SHP77 (cell line): ENCODE measurements at regions not wholly inside any gene's neighbourhood (a gene's known extent, or its start where the extent isn't known, plus 50 kb on each side); places are given as distances from the start of the nearest gene placed in this dataset.

ENCODE experiments used
- DNase-seq, 2 experiments: peaks; one replicate each; lab custom pipeline; 2025; lab: John Stamatoyannopoulos, UW

DNA sequence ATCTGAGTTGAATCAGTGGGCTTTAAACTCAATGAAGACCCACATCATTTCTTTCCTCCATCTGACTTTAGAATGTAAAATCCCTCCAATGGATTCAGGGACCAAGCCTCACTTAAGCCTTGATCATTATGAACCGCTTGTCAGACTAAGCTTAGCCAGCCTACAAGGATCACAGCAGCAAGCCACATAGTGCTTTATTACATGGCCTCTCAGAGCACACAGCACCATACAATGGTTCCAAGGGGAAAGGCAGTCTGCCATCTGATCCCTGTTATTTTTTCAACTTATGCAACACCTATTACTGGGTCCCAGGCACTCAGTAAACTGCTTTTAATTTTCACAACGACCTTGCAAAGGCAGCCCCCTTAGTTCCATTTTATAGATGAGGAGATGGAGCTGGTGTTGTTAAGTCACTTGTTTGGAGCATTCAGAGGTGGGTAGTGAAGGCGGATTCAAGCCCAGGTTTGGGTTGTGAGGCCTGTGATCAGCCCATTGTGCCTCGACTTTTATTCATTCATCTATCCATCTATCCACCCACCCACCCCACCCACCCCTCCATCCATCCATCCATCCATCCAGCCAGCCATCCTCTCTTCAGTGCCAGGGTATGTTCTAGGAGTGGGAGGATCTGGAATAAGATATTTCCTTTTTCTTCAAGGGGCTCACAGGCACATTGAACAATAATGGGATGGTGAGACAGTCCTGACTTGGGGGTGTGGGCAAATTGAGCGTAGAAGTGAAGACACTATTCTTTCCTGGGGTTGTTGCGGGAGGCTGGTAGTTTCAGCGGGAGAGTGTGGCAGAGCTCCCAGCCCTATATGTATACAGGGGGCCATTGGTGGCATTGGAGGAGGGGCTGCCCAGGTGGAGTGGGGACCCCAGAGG is 141.2 kb downstream of the MYCN start:
- DNase-seq, result no peak

DNA sequence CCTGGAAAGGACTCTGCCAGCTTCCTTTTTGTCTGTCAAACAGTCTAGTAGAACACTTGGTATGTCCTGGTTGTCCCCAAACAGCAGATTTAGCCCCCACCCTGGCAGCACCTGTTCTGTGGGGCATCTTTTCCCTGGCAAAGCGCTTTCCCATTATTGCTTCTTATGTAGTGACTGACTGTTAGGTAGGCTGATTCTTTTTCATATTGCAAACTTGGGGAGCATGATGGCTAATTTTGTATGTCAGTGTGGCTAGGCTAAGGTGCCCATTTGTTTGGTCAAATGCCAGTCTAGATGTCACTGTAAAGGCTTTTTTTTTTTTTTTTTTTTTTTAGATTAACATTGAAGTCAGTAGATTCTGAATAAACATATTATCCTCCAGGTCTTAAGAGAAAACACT is 140.2 kb downstream of the MYCN start:
- DNase-seq, result no peak

DNA sequence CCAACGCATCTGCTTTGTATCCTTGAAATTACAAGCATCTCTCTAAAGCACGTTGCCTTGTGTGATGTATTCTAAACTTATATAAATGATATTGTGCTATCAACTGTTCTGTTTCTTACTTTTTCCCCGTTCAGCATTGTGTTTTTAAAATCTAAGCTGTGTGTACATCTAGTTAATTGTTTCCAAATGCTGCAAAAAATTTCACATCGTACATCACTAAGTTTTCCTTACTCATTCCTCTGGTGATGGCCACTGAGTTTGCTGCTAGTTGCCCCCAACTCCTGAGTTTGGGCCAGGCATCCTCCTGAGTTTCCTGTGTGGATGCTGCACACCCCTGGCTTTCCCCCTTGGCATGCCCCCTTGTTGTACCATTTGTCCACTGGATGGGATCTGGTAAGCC is 139.7 kb downstream of the MYCN start:
- no peak for DNase-seq

DNA sequence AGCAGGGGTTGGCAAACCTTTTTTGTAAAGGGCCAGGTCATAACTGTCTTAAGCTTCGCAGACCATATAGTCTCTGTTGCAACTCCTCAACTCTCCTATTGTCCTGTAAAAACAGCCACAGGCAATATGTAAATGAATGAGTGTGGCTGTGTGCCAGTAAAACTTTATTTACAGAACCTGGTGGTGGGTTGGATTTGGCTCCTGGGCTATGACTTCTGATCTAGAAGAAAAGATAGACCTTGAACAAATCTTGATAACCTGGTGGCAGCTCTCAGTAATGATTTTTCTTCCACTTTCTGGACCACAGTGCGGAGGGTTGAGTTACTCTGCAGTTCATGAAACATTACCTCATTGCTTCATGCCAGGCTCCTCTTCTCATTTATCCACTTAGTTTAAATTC is 139.3 kb downstream of the MYCN start:
- DNase-seq, result no peak

DNA sequence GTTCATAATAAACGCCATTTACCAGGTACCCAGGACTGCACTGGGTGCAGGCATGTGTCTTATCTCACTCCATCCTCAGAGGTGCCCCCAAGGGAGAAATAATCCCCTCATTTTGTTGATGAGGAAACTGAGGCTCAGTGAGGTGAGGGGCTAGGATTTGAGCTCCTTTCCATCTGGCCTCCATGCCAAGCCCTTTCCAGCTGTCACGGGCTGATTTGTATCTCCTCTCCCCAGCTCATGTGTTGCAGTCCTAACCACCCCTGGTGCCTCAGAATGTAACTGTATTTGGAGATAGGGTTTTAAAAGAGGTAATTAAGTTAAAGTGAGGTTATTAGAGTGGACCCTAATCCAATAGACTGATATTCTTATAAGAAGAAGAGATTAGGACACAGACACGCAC is 137.3 kb downstream of the MYCN start:
- DNase-seq, result no peak

DNA sequence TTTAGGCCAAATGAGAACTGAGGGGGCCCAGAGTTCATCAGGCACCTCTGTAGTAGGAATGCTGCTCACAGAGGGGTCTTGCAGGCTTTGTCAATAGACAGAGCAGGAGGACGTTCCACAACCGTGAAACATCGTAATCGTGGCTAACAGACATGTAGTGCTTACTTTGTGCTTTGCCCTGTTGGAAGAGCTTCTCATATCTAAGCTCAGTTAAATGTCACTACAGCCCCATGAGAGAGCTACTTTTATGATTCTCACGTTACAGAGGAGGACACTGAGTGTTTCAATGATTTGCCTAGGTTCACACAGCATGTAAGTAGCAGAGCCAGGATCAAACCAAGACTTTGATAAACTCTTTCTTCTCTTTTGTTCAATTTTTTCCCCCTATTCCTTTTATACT is 136.6 kb downstream of the MYCN start:
- no peak for DNase-seq

DNA sequence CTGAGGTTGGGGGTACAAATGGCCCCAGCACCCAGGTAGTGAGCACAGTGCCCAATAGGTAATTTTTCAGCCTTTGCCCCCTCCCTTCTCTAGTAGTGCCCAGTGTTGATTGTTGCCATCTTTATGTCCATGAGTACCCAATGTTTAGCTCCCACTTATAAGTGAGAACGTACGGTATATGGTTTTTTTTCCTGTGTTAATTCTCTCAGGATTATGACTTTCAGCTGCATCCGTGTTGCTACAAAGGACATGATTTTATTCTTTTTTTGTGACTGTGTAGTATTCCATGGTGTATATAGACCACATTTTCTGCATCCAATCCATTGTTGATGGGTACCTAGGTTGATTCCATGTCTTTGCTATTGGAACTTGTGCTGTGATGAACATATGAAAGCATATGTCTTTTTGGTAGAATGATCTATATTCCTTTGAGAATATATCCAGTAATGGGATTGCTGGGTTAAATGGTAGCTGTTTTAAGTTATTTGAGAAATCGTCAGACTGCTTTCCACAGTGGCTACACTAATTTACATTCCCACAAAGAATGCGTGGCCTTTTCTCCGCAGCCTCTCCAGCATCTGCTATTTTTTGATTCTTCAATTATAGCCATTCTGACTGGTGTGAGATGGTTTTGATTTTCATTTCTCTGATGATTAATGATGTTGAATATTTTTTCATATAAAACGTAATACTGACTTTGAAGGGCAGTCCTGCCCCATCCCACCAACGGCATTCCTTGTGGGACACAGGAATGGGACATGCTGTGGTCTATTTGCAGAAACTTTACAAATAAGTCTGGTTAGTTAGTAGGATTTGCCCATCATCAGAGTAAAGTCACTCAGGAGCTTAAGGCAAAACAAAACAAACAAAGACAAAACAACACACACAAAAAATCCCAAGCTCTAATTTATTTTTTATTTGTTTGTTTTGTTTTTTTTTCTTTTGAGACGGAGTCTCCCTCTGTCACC is 135.0 kb downstream of the MYCN start:
- no peak for DNase-seq

DNA sequence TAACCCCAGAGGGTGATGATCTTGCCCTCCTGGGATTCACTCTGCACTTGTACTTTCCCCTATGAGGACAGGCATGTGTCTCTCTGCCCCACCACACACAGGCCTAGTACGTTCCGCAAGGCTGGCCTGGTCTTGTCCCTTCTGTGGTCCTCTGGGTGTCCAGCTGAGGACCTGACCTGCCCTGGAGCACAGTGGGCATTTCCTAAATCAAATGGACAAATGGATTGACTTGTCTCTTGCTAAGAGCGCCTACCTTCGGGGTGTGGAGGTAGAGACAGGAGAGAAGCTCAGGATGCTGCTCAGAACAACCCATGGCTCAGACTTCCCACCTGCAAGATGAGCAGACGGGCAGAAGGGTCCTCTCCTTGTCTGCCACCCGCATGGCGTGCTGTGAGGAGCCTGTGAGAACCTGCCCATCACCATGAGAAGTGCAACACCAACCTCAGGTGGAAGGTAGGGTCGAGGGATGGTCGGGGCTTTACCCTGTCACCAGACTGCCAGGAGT is 133.6 kb downstream of the MYCN start:
- no peak for DNase-seq

DNA sequence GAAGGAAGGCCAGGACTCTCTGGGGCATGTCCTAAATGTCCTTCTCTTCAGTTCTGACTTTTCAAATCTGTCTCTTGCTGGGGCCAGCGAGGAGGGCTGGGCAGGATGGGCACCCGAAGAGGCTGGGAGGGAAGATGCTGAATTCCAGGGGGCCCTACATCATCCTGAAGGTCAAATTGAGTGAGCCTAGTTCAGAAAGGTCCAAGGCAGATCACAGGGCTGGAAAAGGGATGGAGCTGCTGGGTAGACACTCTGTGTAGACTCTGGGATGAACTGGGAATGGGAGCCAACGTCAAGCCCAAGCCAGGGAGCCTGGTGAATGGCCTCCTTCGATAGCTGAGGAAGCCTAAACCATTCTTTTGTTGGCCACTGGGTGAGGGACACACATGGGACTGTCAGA is 133.1 kb downstream of the MYCN start:
- no peak for DNase-seq

DNA sequence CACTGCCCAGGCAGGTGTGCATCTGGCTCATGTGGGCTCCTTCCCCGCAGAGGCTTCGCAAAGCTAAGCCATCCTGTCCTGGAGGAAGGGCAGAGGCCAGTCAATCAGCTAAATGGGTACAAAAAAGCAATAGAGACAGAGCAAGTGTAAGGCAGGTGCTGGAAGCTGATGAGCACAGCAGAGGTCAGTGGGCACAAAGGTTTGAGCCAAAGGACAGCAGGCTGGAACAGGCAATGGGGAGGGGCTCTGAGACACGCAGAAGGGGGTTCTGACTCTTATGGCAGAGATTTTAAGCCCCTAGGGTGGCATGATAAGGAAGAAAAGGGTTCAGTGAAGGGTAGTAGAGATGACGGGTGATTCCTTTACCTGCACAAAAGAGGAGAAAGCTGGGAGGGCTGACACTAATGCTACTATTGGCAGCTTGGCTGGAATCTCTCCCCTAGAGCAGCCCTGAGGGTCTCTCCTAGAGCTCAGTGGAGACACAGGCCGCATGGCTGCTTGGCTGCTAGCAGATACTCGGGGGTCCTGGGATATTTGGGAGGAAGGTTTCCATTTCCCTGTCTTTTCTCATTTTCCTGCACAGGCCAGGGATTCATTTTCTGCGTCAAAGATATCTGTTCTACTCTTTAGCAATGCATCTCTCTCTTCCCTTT is 132.4 kb downstream of the MYCN start:
- no peak for DNase-seq

DNA sequence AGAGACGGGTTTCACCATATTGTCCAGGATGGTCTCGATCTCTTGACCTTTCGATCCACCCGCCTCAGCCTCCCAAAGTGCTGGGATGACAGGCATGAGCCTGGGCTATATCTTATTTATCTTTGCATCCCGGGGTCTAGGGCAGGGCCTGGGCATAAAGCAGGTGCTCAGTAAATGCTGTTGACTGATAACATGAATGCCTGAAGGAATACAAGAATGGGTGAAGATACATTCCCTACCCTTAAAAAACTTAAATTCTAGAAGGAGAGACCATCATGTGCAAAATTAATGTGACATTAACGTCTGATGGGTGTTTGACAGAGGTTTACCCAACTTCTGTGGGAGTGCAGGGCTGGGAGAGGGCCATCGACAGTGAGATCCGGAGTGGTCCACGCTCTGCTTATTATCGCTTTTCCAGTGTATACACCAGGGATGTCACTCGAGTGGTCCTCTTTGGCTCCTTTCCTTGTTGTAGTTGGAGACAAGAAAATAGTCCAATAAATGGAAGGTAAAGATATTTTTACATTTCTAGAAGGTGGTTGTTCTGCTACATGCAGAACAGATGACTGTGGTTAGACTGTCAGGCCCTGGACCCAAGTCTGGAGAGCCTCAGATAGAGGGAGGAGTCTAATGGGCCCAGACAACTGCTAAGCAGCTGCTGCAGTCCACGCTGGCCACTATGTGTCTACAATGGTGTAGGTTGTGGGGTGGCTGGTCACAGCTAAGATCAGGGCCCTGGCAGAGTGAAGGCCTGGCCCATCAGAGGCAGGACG is 131.7 kb downstream of the MYCN start:
- DNase-seq, result no peak

DNA sequence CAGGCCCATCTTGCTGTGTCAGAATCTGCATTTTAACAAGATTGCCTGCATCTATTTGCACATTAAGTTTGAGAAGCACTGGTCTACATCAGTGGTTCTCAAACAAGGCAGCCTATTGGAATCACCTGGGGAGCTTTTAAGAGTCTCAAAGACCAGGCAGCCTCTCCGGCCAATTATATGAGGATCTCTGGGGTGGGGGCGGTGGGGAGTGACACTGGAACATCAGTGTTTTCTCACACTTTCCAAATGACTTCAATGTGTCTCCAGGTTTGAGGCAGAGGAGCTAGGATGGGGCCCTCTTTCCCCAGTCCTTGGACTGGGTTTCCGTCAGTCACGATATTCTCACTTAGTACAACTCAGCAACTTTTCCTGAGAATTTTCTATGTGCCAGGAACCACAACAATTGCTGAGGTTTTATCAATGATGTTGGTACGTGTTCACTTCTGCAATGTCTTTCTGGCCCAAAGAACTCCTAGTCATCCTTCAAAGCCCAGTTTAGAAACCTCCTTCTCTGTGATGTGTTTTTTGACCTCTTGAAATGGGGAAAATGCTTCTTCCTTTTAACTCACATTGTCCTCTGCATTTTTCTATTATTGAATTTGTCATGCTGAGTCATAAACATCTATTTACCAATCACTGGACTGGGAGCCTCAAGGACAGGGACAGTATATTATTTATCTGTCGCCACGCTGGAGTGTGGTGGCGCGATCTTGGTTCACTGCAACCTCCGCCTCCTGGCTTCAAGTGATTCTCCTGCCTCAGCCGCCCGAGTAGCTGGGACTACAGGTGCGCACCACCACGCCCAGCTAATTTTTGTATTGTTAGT is 130.9 kb downstream of the MYCN start:
- DNase-seq, result no peak

DNA sequence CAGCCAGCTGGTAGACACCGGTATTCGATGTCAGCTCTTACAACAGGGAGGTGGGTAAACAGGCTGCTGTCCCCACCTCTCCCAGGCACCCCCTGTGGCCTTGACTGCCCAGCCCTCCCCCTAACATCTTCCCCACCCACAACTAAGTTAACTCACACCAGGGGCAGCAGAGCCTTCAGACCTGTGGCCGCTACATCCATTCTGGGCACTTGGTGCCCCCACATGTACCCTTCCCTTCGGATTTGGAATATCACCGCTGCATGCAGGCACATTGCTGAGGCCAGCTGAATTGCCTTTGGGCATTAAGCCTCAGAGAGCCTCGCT is 130.3 kb downstream of the MYCN start:
- DNase-seq, result no peak

DNA sequence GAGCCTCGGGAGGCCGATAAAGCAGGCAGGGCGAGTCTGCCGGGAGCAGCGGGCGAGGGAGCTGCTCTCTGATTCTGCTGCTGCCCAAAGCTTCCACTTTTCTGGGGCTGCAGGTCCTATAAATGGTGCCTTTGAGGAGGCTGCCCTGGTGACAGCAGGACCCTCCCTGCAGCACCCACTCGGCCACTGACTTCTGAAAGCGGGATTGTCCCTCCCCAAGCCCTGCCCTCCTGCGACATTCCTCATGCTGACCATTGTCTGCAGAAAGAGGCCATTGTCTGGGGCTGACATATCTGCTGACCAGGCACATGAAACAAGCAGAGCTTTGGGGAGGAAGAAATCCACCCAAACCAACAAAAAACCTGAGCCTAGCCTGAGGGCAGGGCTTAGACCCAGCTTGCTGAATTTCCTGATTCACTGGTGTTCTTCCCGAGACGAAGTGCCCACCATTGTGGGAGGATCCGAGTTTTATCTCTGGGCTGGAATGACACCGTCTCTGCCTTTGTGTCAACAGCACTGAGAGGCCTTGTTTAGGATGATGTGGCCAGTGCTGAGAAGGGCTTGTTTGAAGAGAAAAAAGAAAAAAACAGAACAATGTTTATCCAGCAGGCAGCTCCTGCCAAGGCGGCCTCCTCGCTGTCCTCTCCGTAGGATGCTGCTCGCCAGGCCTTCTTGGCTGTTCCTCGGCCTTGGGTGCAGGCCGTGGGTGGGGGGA is 129.7 kb downstream of the MYCN start:
- DNase-seq, result no peak

DNA sequence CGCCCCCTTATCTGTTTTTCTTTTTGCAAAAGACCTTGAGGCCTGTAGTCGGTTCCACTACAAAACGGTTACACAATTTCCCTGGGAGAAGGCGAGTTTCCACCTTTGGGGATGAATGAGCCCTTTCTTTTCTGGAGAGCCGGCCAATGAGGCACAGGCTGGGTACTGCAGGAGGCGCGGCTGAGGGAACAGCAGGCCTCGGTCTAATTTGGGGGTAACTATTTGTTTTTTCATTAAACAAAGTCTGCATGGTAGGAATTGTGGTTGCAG is 129.2 kb downstream of the MYCN start:
- DNase-seq, result no peak

DNA sequence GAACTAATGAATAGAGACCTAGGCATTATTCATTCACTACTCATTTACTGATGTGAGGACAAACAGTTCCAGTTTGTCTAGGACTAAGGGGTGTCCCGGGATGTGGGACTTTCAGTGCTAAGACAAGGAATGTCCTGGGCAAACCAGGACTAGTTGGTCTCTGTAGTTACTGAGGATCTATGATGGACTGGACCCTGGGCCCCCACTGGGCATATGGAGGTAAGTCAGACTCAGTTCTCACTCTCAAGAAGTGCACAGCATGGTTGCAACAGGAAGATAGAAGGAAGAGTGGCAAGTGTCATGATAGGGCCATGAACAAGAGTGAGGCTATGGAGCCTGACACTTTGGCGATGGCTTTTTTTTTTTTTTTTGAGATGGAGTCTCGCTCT is 128.2 kb downstream of the MYCN start:
- no peak for DNase-seq

DNA sequence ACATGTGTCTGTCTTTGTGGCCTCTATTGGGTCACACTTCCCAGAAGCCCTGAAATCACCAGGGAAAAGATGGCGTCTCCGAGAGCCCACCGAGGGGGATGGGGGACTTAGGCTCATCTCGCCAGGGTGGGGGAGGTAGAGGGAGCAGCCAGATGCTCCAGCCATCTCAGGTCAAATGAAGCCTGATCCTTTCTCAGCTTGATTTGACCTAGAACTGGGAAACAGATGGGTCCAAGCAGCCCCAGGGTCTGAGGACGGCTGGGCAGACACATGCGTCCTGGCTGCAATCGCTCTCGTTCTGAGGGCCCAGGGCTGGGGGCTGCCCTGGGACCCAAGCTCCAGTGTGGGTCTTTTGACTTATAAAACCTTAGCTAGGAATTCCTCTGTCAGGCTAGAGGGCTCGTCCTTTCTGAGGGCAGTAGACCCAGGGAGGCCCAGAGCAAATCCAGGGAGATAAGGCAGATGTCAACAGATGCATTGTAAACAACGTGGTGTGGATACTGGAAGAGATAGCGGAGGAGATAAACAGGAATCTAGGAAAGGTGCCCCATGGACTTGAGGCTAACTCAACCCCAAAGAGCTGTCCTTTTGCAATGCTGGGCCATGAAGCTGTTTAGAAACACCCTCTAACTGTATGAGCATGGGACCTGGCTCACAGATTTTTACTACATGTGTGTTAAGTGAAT is 127.7 kb downstream of the MYCN start:
- no peak for DNase-seq

DNA sequence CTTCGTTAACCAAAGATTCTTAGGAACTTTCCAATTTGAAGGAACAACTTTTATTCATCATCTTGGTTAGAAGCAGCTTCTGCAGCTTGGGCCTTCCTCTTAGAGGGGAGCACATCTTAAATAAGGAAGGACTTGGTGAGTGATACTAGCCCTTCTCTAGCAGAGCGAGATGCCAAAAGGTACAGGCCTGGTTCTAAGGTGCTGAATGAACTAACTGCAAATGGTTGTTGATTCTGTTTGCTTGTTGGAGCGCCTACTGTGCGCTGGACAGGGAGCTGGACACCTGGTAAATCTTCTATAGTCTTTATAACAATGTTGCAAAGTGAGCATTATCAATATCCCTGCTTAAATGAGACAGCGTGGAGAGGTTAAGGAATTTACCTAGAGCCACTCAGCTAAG is 127.1 kb downstream of the MYCN start:
- no peak for DNase-seq

DNA sequence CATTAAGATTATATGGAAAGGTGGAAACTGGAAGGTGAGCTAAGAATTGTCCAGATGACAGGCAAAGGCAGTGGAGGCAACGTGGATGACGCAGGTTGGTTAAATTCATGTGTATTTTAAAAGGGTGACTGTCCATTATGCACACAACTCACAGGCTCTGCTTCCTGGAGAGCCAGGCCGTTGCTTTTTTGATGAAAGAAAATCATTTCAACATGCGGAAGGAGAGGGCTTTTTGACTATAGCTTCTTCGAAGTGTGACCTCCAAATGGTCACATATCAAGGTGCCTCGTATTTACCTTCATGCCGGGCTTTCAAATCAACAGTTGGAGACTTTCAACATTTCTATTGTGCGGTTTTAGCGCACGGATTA is 126.7 kb downstream of the MYCN start:
- DNase-seq, result no peak
